T-helper 2 cell treated with Interferon-gamma antibody and Interleukin-4, amounts not matched to agents 5 μg/mL and 100 μg/mL, for 36 hours (primary cell): ENCODE measurements at regions not wholly inside any gene's neighbourhood (a gene's known extent, or its start where the extent isn't known, plus 50 kb on each side); places are given as distances from the start of the nearest gene placed in this dataset.
"Not testable (repeated sequence)": the region's sequence is repeated elsewhere in the genome, so short reads cannot be mapped to it uniquely, and the experiment has no call there.

ENCODE experiments used
- DNase-seq: peaks from one replicate; pipeline ENCODE4 v3.0.0; 2021; ENCODE audit warnings: low spot score
- H3K27ac Mint-ChIP-seq: one replicate; pipeline ENCODE4 v1.8.0; 2021; ENCODE audit warnings: mild to moderate bottlenecking, mixed read lengths
- H3K27me3 Mint-ChIP-seq: one replicate; pipeline ENCODE4 v1.8.0; 2021; ENCODE audit warnings: low read depth, mixed read lengths
- H3K36me3 Mint-ChIP-seq: one replicate; pipeline ENCODE4 v1.8.0; 2021; ENCODE audit warnings: low read depth, mixed read lengths
- H3K4me1 Mint-ChIP-seq: one replicate; pipeline ENCODE4 v1.8.0; 2021; ENCODE audit warnings: low read depth, mixed read lengths
- H3K4me3 Mint-ChIP-seq: one replicate; pipeline ENCODE4 v1.8.0; 2022; ENCODE audit warnings: mild to moderate bottlenecking, moderate library complexity, mixed read lengths
- H3K9me3 Mint-ChIP-seq: one replicate; pipeline ENCODE4 v1.8.0; 2021; ENCODE audit warnings: mixed read lengths

GRCh38 chr5:56763711-56764466, 51.5 kb upstream of the MAP3K1 start:
- Mint-ChIP-seq H3K27ac (no peak overlapping the region), H3K4me1 (peaks cover 9% of the 10 kb centered on the region), H3K27me3 (peaks cover 12% of the 10 kb centered on the region), H3K9me3 (no peaks in the 10 kb centered on the region), H3K36me3 (no peaks in the 10 kb centered on the region), H3K4me3 (no peak overlapping the region)
- DNase-seq = no peak

GRCh38 chr5:56763182-56763581, 52.2 kb upstream of the MAP3K1 start:
- Mint-ChIP-seq H3K27me3 (peaks cover 12% of the 10 kb centered on the region), H3K27ac (no peak overlapping the region), H3K9me3 (no peaks in the 10 kb centered on the region), H3K36me3 (no peaks in the 10 kb centered on the region), H3K4me3 (no peak overlapping the region), H3K4me1 (peaks cover 9% of the 10 kb centered on the region)
- no peak for DNase-seq

GRCh38 chr5:56761151-56761885, 54.0 kb upstream of the MAP3K1 start:
- peaks cover 12% of the 10 kb centered on the region for H3K27me3 Mint-ChIP-seq
- no peak for DNase-seq
- H3K9me3 Mint-ChIP-seq = no peaks in the 10 kb centered on the region
- H3K27ac Mint-ChIP-seq = no peak overlapping the region
- H3K4me1 Mint-ChIP-seq = peaks cover 9% of the 10 kb centered on the region
- no peaks in the 10 kb centered on the region for H3K36me3 Mint-ChIP-seq
- no peak overlapping the region for H3K4me3 Mint-ChIP-seq

DNA sequence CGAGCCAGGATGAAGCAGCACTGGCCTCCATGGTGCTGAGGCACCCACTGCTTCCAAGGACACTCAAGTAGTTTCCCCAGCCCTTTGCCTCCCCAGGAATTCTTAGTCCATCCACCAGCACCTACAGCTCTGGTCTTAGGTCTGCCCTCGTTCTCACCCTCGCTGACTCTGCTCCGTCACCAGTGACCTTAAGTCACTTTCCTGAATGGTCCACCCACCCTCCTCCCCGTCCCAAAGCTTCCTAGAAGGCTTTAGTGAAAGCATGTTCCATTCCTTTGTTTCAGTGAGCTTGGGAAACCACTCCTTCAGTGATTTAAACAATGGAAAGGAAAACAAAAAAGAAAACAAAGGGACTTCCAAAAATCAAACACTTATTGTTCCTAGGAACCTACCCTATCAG, 54.6 kb upstream of the MAP3K1 start:
- H3K27me3 Mint-ChIP-seq = peaks cover 12% of the 10 kb centered on the region
- H3K9me3 Mint-ChIP-seq = no peaks in the 10 kb centered on the region
- H3K36me3 Mint-ChIP-seq = no peaks in the 10 kb centered on the region
- no peak overlapping the region for H3K27ac Mint-ChIP-seq
- H3K4me1 Mint-ChIP-seq = peaks cover 9% of the 10 kb centered on the region
- no peak for DNase-seq
- H3K4me3 Mint-ChIP-seq = no peak overlapping the region

DNA sequence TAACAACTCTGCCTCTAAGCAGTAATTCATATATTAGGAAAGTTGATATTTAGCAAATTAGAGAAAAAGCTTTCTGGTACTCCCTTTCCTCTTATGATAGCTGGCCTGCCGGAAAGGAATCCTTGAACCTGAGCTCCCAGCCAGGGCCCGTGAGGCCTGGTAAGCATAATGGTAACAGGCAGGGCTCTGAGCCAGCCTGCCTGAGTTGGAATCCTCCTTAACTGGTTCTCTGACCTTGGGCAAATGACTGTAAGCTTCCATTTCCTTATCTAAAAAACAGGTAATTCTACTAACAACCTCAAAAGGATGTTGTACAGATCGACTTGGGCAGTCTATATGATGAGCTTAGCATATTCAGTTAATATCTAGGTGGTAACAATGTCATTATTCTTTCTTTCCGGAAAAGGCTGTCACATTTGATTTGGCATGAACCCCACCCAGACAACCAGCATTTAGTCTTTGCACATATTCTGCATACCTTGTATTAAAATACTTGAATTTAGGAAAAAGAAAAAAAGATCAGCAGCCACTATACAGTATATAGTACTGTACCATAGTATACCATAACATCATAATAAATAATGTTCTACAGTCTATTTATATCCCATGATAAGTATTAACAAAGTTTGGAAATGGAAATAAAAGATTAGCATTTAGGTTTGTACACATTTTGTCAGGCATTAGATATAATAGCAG, 55.7 kb upstream of the MAP3K1 start:
- H3K27me3 Mint-ChIP-seq = peaks cover 12% of the 10 kb centered on the region
- H3K4me3 Mint-ChIP-seq = no peak overlapping the region
- no peak for DNase-seq
- H3K36me3 Mint-ChIP-seq = no peaks in the 10 kb centered on the region
- H3K9me3 Mint-ChIP-seq = no peaks in the 10 kb centered on the region
- peaks cover 9% of the 10 kb centered on the region for H3K4me1 Mint-ChIP-seq
- H3K27ac Mint-ChIP-seq = no peak overlapping the region

DNA sequence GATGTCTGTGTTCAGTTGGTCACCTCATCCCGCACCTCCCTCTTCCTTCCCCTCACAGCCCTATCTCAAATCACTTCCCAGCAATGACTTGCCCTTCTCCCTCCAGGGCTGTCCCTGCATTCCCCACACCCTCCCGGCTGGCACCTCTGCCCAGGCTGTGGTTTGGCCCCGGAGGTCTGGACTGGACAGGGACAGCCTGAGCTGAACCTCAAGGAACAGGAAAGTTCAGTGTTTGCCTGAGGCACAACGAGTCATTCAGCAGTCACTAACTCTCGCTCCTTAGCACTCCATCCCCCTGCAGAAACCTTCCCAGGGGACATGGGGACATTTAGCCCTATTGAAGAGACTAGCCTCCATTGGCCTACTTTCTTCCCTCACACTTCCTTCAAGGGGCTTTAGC, 58.3 kb upstream of the MAP3K1 start:
- Mint-ChIP-seq H3K4me1 (no peaks in the 10 kb centered on the region), H3K9me3 (peaks cover 7% of the 10 kb centered on the region), H3K27me3 (peaks cover 12% of the 10 kb centered on the region), H3K4me3 (no peak overlapping the region), H3K36me3 (no peaks in the 10 kb centered on the region), H3K27ac (peak overlapping the region; percentile 49)
- DNase-seq = no peak

GRCh38 chr5:56755036-56755555, 60.3 kb upstream of the MAP3K1 start:
- DNase-seq = no peak
- H3K36me3 Mint-ChIP-seq = no peaks in the 10 kb centered on the region
- peaks cover 2% of the 10 kb centered on the region for H3K27me3 Mint-ChIP-seq
- no peak overlapping the region for H3K27ac Mint-ChIP-seq
- no peak overlapping the region for H3K4me3 Mint-ChIP-seq
- H3K4me1 Mint-ChIP-seq = no peaks in the 10 kb centered on the region
- H3K9me3 Mint-ChIP-seq = peaks cover 12% of the 10 kb centered on the region

DNA sequence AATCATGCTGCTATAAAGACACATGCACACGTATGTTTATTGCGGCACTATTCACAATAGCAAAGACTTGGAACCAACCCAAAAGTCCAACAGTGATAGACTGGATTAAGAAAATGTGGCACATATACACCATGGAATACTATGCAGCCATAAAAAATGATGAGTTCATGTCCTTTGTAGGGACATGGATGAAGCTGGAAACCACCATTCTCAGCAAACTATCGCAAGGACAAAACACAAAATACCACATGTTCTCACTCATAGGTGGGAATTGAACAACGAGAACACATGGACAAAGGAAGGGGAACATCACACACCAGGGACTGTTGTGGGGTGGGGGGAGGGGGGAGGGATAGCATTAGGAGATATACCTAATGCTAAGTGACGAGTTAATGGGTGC, 61.8 kb upstream of the MAP3K1 start:
- not testable (repeated sequence) for H3K27ac Mint-ChIP-seq

DNA sequence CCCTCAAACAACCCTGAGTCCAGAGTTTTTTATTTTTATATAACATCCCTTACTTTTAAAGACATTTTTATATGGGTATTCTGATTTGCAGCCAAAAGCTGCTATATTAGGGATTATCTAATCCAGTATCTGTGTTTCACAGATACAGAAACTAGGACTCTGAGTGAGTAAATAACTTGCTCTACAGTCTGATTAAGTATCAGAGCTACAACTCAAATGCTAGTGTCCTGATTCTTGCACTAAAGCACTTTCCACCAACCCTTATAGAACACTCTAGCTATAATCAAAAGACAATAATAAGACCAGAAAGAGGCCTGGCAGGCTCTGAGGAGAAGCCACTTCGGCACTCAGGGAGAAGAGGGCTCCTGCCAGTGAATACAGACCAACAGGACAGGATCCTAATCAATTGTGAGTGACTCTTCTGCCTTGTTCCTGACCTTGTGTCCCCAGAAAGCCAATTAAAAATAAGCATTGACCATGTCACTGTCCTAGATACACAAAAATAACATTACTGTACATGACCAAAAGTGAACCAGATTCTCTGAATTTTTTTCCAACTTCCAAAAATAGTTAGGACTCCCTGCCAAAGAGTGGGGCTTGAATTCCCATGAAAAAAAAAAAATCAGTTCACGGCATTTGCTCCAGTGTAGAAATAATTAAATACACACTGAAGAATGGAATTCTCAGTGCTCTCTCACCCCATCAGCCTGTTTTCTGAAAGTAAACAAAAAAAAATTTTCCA, 63.6 kb upstream of the MAP3K1 start:
- Mint-ChIP-seq H3K27ac (no peak overlapping the region), H3K27me3 (peaks cover 10% of the 10 kb centered on the region)

More for the DNA sequence above, 61.8 kb upstream of the MAP3K1 start:
- not testable (repeated sequence) for H3K4me3 Mint-ChIP-seq, DNase-seq, H3K36me3 Mint-ChIP-seq, H3K27me3 Mint-ChIP-seq, H3K4me1 Mint-ChIP-seq
- H3K9me3 Mint-ChIP-seq = peaks cover 15% of the 10 kb centered on the region

DNA sequence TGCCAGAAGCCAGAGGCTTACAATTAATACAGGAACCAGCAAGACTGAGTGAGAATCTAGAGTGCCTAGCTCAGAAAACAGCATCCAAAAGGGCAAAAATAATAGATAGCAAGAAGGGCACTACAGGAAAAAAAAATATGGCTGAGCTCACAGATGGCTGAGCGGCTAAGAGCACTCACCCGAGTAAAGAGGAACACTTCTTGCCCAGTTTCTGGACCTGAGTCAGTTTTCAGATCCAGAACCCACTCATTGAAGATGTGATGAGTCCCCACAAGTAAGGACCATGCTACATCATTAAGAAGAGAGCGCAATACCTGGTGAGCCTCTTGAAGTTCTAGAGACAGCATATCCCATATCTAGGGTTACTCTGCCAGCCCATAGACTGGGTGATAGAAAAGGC, 65.5 kb upstream of the MAP3K1 start:
- peaks cover 15% of the 10 kb centered on the region for H3K9me3 Mint-ChIP-seq
- no peak overlapping the region for H3K27ac Mint-ChIP-seq

More for the DNA sequence above, 63.6 kb upstream of the MAP3K1 start:
- Mint-ChIP-seq H3K4me1 (no peaks in the 10 kb centered on the region), H3K36me3 (no peaks in the 10 kb centered on the region), H3K9me3 (peaks cover 15% of the 10 kb centered on the region), H3K4me3 (no peak overlapping the region)
- no peak for DNase-seq

DNA sequence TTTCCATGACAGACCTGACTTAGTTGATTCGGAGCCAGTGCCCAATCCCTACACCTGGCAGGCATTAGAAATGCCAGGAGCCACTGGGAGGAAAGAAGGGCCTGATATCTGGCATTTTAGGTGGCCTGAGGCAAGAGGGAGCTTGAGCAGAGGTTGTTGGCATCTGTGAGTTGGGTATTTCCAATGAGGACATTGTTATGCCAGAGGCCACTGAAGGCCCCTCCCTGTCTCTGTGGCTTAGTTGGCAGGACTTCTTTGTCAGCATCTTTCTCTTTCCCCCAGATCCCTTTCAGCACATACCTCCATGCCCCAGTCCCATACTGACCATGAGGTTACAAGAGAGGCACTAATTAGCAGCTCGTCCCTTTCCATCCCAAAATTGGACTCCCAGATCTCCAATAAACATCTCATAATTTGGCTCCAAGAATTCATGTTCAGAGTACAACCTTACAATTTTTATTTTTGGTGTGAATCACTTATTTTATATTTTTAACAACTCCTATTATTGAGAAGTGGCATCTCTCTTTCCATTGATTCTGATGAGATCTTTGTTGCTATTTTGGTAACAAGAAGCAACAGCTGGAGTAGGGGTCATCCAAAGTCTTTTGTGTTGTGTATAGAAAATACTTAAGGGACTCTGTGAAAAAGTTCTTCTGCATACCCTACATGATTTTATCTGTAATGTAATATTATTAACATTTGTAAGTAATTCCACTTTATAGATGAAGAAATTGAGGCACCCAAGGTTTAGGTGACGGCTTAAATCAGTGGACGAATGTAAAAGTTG, 68.6 kb upstream of the MAP3K1 start:
- Mint-ChIP-seq H3K36me3 (no peaks in the 10 kb centered on the region), H3K27ac (no peak overlapping the region), H3K4me1 (no peaks in the 10 kb centered on the region), H3K27me3 (peaks cover 15% of the 10 kb centered on the region), H3K9me3 (peaks cover 8% of the 10 kb centered on the region), H3K4me3 (no peak overlapping the region)
- DNase-seq = no peak

More for the DNA sequence above, 65.5 kb upstream of the MAP3K1 start:
- DNase-seq = no peak
- H3K27me3 Mint-ChIP-seq = peaks cover 10% of the 10 kb centered on the region
- no peaks in the 10 kb centered on the region for H3K4me1 Mint-ChIP-seq
- H3K36me3 Mint-ChIP-seq = no peaks in the 10 kb centered on the region
- no peak overlapping the region for H3K4me3 Mint-ChIP-seq

GRCh38 chr5:56745864-56746263, 69.5 kb upstream of the MAP3K1 start:
- no peak overlapping the region for H3K27ac Mint-ChIP-seq
- DNase-seq = no peak
- H3K4me3 Mint-ChIP-seq = no peak overlapping the region
- peaks cover 13% of the 10 kb centered on the region for H3K27me3 Mint-ChIP-seq
- H3K4me1 Mint-ChIP-seq = no peaks in the 10 kb centered on the region
- H3K36me3 Mint-ChIP-seq = no peaks in the 10 kb centered on the region
- H3K9me3 Mint-ChIP-seq = peaks cover 3% of the 10 kb centered on the region

GRCh38 chr5:56740868-56741267, 74.5 kb upstream of the MAP3K1 start:
- Mint-ChIP-seq H3K36me3 (peaks cover 3% of the 10 kb centered on the region), H3K4me1 (peaks cover 22% of the 10 kb centered on the region), H3K27ac (no peak overlapping the region), H3K4me3 (no peak overlapping the region), H3K9me3 (peaks cover 9% of the 10 kb centered on the region), H3K27me3 (peaks cover 4% of the 10 kb centered on the region)
- no peak for DNase-seq
